Fibroblast of skin of right quadriceps (primary cell): ENCODE measurements at regions not wholly inside any gene's neighbourhood (a gene's known extent, or its start where the extent isn't known, plus 50 kb on each side); places are given as distances from the start of the nearest gene placed in this dataset.
A peak's percentile ranks its signal among the peaks of the same experiment; 100 is the strongest.
"Not testable (repeated sequence)": the region's sequence is repeated elsewhere in the genome, so short reads cannot be mapped to it uniquely, and the experiment has no call there.

Source experiments
- DNase-seq: peaks from one replicate; pipeline ENCODE4 v3.0.0-alpha.2; 2013

DNA sequence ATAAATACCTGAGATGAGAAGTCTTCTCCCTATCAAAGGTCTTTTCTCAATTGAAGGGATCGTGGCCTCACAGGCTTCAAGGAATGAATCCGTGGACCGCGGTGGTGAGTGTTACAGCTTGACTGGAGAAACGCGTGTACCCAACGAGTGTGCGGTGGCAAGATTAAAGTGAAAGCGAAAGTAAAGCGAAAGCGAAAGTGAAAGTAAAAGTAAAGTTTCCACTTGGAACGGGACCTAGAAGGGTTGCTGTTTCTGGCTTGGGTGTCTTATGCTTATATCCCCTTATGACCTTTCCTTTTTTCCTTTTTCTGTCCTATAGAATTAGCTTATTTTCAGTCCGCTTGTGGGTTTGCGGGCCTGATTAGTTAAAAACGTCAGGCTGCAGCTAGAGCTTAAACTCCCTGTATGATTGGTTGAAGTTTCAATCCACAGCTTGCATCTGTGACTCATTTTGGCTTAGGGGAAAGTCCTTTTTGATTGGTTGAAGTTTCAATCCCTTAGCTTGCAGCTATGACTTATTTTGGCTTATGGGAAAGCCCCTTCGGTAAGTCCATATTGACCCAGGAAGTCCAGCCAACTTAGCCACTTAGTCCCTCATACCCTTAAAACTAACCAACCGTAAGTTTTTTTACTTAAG is 924.3 kb upstream of the CDH10 start:
- no peak for DNase-seq

DNA sequence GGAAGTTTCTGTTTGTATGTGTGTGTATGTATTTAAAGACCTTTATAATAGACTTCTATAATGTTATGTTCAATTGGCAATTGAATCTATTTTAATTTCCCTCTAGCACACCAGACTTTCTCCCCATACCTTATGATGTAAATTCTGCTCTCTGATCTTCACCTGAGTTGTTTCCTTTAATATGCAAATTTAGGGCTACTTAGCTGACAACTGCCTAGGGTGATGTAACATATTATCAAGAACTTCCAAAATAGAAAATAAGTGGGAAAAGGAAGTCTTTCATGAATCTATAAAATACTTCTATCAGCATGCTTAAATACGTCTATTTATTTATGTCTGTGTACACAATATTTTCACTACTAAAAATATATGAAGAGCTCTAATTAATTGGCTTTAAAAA is 923.5 kb upstream of the CDH10 start:
- no peak for DNase-seq

DNA sequence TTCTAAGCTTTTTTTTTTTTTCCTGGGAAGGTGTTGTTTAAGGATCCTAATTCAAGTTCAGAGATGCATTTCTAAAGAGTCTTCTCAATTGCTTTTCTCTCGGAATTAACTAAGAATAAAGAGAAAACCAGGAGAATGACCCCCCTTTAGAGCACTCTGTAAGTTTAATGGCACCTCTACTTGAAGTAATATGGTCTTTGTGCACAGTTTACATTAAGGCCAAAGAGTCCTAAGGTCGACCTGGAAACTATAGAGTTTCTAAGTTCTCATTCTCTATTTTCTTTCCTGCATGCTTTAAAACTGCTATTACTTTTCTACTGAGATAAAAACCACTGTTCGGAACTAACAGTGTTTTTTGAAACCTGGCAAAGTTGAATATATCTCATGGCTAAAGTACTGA is 923.1 kb upstream of the CDH10 start:
- DNase-seq: no peak

DNA sequence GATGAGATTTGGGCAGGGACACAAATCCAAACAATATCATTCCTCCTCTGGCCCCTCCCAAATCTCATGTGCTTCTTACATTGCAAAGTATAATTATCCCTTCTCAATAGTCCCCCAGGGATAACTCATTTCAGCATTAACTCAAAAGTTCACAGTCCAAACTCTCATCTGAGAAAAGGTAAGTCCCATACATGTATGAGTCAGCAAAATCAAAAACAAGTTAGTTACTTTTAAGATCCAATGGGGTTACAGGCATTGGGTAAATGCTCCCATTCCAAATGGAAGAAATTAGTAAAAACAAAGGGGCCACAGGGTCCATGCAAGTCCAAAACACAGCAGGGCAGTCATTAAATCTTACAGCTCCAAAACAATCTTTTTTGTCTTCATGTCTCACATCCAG is 917.9 kb upstream of the CDH10 start:
- no peak for DNase-seq

DNA sequence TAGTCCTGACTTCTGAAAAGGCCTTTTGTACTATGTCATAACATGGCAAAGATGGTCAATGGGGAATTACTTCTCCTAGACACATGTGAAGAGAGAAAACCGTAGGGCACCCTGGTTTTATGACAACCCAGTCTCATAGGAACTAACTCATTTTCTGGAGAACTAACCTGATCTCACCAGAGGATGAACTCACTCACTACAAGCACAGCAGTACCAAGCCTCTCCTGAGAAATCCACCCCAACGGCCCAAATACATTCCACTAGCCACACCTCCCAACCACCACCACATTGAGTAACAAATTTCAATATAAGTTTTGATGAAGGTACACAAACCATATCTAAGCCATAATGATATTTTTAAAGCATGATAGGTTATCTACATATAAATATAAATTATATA is 909.3 kb upstream of the CDH10 start:
- DNase-seq: no peak

DNA sequence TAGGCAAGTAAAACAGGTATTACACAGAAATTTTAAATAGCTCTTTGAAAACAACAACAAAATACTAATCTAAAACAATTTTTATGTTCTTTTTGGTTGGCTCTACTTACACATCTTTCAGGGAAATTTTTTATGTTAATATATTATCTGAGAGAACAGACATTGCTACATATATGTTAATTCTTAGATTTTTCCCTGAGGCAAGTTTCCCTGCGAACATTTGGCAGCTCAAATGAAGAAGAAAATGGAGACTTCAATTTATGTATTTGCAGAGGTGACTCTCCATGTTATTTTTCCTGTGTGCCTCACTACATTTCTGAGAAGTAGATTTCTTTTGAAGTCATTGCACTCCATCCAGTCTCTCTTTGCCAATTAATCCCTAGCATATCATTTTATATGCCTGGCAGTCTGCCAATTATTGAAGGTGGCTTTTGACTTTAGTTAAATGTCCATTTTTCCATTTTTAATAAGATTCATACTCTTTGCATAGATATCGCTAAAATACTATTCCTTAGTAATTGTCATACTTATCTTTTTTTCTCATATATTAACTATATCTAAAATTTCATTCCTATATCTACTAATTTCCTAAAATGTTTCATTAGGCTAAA is 908.2 kb upstream of the CDH10 start:
- no peak for DNase-seq

DNA sequence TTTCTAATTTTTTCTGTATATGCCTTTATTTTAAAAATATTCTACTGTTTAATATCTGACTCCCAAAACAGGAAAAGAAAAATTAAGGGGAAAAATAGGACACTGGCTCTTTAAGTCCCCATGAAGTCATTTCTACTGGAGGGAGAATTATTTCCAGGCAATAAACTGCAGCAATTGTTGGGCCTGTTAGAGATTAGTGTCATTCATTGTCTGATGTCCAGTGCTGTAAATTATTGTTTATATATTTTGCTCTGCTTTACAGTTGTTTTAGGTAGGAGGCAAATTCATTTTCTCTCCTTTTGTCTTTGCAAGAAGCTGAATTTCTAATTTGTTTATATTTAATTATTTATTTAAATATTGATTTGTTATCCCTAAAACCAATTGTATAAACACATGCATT is 906.0 kb upstream of the CDH10 start:
- DNase-seq: no peak

DNA sequence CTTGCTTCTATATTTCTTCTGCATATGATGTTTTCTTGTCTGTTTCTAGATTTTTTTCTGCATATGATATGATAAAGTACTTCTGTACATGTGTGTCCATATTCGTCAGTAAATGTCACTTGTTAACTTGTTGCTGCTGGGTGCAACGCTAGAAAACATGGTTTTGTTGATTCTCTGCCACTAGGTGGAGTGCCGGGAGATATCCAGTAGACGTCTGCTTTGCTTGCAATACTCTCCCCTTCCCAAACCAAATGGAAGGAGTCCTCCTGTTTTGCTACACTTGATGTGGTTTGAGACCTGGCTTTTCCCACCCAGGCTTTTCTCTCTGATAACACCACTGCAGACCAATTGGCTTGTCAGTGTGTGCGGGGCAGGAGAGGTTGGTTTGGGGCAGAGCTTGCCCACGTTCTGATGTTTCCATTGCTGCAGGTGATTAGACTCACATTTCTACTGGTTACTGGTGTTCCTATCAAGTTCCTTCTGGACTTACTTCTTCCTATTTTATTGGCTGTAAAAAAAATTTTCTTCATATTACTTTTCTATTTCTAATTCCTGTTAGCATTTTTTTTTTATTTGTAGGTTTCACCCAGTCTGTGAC is 900.0 kb upstream of the CDH10 start:
- peak; percentile 10 for DNase-seq

DNA sequence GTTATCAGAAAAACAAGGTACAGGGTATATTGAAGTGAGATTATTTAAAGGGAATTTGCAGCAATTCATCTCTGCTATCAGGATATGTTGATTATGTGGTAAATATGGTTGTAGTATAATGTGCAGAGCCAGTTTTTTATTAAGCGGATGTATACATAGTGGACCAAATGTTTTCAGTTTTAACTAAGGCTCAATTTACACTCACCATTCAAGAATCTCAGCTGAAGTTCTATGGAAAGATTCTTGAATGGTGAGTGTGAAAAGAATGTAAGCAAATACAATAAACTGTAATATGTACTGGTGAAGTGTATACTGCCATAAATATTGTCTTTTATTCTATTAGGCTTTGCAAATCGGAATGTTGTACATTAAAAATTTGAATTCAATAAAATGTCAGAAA is 895.9 kb upstream of the CDH10 start:
- DNase-seq: peak; percentile 35

DNA sequence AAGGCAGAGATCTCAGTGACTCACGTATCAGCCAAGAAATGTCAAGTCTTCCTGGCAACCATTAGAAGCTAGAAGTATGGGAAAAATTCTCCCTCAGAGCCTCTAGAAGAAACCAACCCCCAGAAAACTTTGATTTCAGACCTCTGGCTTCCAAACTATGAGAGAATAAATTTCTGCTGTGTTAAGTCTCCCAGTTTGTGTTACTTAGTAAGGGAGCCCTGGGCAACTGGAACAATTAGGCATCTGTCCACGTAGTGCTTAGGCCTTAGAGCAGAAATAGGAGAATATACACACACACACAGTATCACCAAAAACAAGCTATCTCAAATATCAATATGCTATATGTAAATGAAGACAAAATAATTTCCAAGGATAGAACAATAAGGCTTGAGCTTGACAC is 894.8 kb upstream of the CDH10 start:
- peak; percentile 24 for DNase-seq

DNA sequence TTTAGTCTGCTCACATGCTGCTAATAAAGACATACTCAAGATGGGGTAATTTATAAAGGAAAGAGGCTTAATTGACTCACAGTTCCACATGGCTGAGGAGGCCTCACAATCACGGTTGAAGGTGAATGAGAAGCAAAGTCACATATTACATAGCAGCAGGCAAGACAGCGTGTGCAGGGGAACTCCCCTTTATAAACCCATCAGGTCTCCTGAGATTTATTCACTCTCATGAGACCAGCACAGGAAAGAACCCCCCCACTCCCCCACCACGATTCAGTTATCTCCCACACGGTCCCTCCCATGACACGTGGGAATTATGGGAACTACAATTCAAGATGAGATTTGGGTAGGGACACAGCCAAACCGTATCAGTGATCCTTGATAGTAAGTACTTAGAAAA is 891.7 kb upstream of the CDH10 start:
- DNase-seq: not testable (repeated sequence)

DNA sequence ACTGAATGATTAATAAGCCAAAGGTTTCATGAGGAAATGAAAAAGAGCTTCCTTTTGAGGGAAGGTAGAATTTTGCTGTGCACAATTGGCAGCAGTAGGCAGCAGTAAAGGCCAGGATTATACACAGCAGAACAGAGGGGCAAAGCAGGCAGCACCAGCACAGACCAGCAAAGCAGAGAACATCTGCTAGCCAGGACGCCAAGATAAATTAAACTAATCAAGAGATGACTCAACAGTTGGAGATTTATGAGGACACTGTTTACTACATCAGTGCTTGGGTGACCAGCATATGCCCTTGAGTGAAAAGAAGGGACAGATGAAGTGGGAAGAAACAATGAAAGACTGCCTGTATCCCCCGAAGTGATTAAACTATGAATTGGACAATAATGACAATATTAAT is 871.4 kb upstream of the CDH10 start:
- no peak for DNase-seq

DNA sequence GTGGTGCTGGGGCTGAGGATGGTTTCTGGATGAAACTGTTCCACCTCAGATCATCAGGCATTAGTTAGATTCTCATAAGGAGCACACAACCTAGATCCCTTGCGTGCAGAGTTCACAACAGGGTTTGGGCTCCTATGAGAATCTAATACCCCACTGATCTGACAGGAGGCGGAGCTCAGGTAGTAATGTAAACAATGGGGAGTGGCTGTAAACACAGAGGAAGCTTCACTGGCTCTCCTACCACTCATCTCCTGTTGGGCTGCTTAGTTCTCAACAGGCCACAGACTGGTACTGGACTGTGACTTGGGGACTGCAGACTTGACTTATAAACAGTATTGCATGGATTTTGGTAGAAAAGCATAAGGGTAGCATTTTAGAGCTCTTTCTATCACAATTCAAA is 870.7 kb upstream of the CDH10 start:
- DNase-seq: no peak

DNA sequence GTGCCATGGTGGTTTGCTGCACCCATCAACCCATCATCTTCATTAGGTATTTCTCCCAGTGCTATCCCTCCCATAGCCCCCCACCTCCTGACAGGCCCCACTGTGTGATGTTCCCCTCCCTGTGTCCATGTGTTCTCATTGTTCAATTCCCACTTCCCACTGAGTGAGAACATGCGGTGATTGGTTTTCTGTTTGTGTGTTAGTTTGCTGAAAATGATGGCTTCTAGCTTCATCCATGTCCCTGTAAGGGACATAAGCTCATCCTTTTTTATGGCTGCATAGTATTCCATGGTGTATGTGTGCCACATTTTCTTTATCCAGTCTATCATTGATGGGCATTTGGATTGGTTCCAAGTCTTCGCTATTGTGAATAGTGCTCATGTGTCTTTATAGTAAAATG is 865.9 kb upstream of the CDH10 start:
- DNase-seq: not testable (repeated sequence)

DNA sequence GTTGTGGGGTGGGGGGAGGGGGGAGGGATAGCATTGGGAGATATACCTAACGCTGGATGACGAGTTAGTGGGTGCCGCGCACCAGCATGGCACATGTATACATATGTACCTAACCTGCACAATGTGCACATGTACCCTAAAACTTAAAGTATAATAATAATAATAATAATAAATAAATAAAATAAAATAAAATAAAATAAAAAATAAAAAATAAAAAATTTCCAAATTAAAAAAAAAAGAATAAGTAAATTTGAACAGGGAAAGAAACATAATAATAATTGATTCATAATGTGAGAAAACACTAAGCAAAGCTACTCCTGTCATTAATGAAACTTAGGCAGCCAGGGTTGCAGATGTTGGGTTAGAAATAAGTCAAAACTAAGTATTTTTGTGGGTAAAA is 863.2 kb upstream of the CDH10 start:
- not testable (repeated sequence) for DNase-seq

DNA sequence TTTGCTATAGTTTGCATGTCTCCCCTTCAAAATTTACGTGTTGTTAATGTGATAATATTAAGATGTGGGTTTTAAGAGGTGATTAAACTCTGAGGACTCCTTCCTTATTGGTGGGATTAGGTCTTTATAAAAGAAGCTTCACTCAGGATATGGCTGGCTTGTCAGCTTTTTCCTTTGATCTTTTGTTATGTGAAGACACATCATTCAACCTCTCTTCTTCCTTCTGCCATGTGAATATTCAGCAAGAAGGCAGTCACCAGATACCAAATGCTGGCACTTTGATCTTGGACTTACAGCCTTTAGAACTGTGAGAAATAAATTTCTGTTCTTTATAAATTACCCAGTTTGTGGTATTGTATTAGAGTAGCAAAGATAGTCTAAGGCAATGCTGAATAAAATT is 855.9 kb upstream of the CDH10 start:
- no peak for DNase-seq

DNA sequence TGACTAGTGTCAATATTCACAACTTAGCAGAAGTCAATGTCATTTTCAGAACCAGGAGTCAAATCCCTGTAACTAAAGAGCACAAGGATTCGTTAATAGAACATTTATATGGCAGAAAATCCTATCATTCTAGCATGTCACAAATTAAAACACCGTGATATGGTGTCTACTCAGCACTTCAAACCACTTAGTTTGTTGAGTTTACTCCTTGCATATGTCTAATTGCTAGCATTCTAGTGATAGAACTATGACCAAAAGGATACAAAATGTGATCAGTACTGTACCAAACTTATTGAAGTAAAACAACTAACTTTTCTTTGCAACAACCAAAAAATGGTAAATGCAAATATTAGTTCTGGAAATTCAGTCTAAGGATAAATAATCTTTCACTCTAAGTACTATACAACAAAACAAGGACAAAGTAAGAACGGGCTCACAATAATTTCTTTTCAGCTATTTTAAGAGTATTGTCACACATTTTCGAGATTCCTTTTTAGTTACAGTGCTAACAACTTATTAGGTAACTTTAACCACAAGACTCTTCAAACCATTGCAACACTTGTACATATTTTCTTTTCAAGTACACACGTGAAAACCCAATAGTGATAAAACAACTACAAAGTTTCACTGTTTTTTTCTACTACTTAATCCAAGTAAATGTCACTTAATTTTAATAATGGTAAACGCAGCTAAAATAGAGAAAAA is 845.2 kb upstream of the CDH10 start:
- peak; percentile 41 for DNase-seq

DNA sequence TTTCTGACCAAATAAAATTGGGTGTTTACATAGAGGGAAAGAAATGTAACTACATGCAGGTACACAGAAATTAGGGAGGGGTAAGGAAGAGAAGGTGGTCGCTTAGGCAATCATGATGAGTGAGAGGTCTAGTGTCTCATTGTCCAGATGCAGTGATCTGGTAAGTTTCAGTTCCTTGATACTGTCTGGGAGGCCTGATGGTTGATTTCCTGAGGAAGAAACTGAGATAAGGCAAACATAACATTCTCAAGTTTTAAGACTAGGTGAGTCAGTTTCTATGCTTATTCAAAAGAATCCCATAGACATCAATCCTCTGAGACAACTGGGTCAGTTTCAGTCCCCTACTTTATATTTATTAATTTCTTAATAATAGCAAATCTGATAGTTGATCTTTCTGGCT is 843.3 kb upstream of the CDH10 start:
- no peak for DNase-seq

DNA sequence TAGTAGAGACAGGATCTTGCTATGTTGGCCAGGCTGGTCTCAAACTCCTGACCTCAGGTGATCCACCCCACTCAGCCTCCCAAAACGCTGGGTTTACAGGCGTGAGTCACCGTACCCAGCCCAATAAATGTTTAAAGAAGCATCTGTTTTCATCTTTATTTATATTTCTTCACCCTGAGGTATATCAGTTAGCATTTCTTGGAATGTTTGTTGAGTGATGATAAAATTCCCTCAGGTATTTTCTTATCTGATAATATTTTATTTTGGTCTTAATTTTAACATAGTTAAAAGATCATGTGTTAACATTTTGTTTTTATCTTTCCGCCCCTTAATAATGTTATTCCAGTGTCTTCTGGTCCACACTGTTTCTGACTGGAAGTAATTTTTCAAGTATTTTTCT is 839.6 kb upstream of the CDH10 start:
- DNase-seq: no peak

DNA sequence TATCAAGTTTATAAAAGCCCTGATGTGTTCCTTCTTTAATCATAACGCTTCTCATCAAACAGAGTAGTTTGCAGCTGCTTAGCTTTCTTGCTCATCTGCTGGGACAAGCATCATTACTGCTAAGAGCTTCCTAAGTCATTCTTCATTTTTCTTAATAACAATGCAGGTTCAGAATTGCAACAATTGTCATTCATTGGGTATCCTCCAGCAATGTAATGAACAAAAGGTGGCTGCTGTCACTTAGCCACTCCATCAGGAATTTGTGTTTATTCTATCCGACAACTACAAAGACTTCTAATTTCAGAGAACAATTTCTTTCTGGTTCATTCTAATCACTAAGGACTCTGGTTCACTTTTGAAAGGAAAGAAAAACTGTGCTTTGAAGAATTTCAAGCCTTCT is 836.7 kb upstream of the CDH10 start:
- no peak for DNase-seq

DNA sequence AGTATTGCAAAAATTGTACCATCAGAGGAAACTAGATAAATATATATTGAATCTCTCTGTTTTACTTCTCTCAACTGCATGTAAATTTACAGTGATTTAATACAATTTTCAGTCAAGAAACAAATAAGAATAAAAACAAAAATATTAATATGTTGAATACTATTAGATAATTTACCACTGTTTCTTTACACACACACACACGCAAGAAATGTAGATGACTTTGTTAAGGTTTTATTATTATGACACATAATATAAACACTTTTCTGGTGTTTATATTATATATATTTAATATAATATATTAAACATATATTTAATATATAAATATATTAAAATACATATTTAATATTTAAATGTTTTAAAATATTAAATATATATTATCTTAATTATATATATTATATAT is 814.3 kb upstream of the CDH10 start:
- DNase-seq: no peak

DNA sequence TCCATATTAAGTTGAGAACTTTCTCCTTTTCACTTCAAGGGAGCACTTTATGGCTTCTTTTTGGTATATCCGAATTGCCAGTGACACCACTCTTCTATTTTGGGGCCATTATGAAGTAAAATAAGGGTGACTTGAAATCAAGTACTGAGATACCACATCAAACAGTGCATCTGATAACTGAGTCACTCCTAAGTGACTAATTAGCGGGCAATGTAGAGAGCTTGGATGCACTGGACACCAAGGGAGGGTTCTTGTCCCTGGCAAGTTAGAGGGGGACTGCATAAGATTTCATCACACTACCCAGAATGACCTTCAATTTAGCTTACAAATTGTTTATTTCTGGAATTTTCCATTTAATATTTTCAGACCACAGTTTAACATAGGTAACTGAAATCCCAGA is 813.9 kb upstream of the CDH10 start:
- no peak for DNase-seq

DNA sequence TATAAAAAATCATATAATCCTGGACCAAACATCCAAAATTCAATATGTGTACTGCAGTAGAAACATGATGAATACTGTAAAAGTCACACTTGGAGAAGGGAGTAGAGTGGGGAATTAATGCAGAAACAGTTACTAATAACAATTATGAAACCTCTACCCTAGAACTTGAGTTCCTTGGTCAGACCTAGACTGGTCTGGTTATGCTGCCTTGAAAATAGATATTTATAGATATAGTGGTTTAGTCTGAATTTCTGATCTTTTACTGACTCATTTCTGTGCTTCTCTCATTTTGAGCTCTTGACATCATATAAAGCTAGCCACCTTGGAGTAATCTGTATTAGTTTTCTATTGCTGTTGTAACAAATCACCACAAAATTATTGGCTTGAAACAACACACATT is 808.7 kb upstream of the CDH10 start:
- DNase-seq: no peak

DNA sequence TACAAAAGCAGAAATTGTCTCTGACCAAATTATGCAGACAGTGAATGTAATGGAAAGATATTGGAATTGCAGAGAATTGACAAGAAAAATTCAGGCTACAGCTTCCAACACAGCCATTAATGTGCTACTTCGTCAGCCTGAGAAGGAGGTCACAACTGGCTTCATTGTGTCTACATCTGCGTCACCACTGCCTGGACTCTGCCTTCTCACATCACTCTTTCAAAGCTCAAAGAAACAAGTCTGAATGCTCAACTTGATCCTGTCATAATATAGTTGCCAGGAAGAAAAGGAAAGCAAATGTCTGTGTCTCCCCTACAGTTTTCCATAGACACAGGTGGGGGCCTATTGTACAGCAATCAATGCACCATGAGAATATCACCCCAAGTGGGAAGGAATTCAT is 806.5 kb upstream of the CDH10 start:
- DNase-seq: no peak
